H1 (cell line): ENCODE measurements at regions not wholly inside any gene's neighbourhood (a gene's known extent, or its start where the extent isn't known, plus 50 kb on each side); places are given as distances from the start of the nearest gene placed in this dataset.
A peak's percentile ranks its signal among the peaks of the same experiment; 100 is the strongest.

ENCODE experiments used
- CTCF ChIA-PET: fragments of 300-600 bp; sonication (Branson Sonifier 250); formaldehyde crosslinking; loops from one replicate; lab custom pipeline; 2021; ENCODE audit not compliant: partially characterized antibody; lab: Charles Lee
- POLR2A ChIA-PET: fragments of 300-600 bp; sonication (Branson Sonifier 250); formaldehyde crosslinking; loops from one replicate; lab custom pipeline; 2021; ENCODE audit warnings: inconsistent platforms; ENCODE audit not compliant: partially characterized antibody; lab: Charles Lee
- DNase-seq, 2 experiments: peaks; one replicate each; pipeline versions ENCODE4 v3.0.0 to v3.0.0-alpha.2; 2010 to 2022; ENCODE audit warnings: low spot score in 2 of 2, low read depth in 1 of 2, mixed read lengths in 1 of 2
- FAIRE-seq: peaks from 2 replicates; lab custom pipeline; 2011; peaks lifted over from hg19 to GRCh38; lab: Jason Lieb, UNC
- H2AFZ ChIP-seq: 2 replicates; pipeline ENCODE4 v1.8.1; 2012; ENCODE audit warnings: low read length, inconsistent platforms
- H2AK5ac ChIP-seq: 2 replicates; pipeline ENCODE4 v1.6.1; 2013; ENCODE audit warnings: low read depth, low read length
- H2BK120ac ChIP-seq: replicated peaks from 2 replicates; pipeline ENCODE3; 2013; ENCODE audit warnings: low read depth, low read length, inconsistent platforms
- H2BK12ac ChIP-seq: 2 replicates; pipeline ENCODE4 v1.6.1; 2013; ENCODE audit warnings: low read depth, low read length
- H2BK15ac ChIP-seq: 2 replicates; pipeline ENCODE4 v1.6.1; 2013; ENCODE audit warnings: low read length
- H2BK20ac ChIP-seq: 2 replicates; pipeline ENCODE4 v1.6.1; 2013; ENCODE audit warnings: low read length
- H2BK5ac ChIP-seq: 2 replicates; pipeline ENCODE4 v1.6.1; 2013; ENCODE audit warnings: low read depth, low read length
- H3K14ac ChIP-seq: 2 replicates; pipeline ENCODE4 v1.6.1; 2013; ENCODE audit warnings: inconsistent platforms; ENCODE audit not compliant: insufficient read length
- H3K18ac ChIP-seq: 2 replicates; pipeline ENCODE4 v1.6.1; 2013; ENCODE audit warnings: low read length; ENCODE audit errors: extremely low read depth
- H3K23ac ChIP-seq: 2 replicates; pipeline ENCODE4 v1.6.1; 2013; ENCODE audit warnings: inconsistent platforms; ENCODE audit not compliant: insufficient read length
- H3K23me2 ChIP-seq: 2 replicates; pipeline ENCODE4 v1.6.1; 2013; ENCODE audit warnings: low read depth, low read length
- H3K27ac ChIP-seq: 2 replicates; pipeline ENCODE4 v1.6.1; 2011; ENCODE audit warnings: low read depth, low read length, inconsistent platforms
- H3K27me3 ChIP-seq, 4 experiments: replicated peaks in 1 of 4; 1 replicate in 1 of 4; 2 replicates in 3 of 4; pipeline versions ENCODE4 v1.6.1 to v1.8.1; 2011 to 2013; ENCODE audit warnings: low read length in 3 of 4, mild to moderate bottlenecking in 3 of 4, inconsistent platforms in 2 of 4, mixed read lengths in 2 of 4, moderate library complexity in 1 of 4; ENCODE audit not compliant: control insufficient read depth in 3 of 4, insufficient read depth in 3 of 4; ENCODE audit errors: extremely low read depth in 1 of 4
- H3K36me3 ChIP-seq, 4 experiments: 2 replicates each; pipeline versions ENCODE4 v1.6.1 to v1.8.1; 2011 to 2013; ENCODE audit warnings: mild to moderate bottlenecking in 4 of 4, low read length in 3 of 4, moderate library complexity in 2 of 4, control low read depth in 1 of 4, inconsistent platforms in 1 of 4; ENCODE audit not compliant: insufficient read depth in 4 of 4, control insufficient read depth in 2 of 4
- H3K4ac ChIP-seq: replicated peaks from 2 replicates; pipeline ENCODE3; 2013; ENCODE audit warnings: low read length, low read depth, mixed read lengths, inconsistent platforms; ENCODE audit not compliant: insufficient read length
- H3K4me1 ChIP-seq, 4 experiments: replicated peaks in 1 of 4; 1 replicate in 1 of 4; 2 replicates in 3 of 4; pipeline versions ENCODE4 v1.6.1 to v1.8.1; 2011 to 2013; ENCODE audit warnings: low read length in 3 of 4, inconsistent platforms in 2 of 4, mixed read lengths in 1 of 4; ENCODE audit not compliant: insufficient read depth in 4 of 4, control insufficient read depth in 3 of 4
- H3K4me2 ChIP-seq, 2 experiments: 2 replicates each; pipeline versions ENCODE4 v1.6.1 to v1.8.1; 2011 to 2013; ENCODE audit warnings: low read depth in 2 of 2, low read length in 2 of 2, control low read depth in 1 of 2, inconsistent platforms in 1 of 2, mild to moderate bottlenecking in 1 of 2; ENCODE audit not compliant: insufficient read depth in 1 of 2
- H3K4me3 ChIP-seq, 4 experiments: fragments of 200-600, 300-600 bp in 1 of 4; sonication (generic), shearing (Covaris generic), sonication (Bioruptor Twin) in 1 of 4; 2 replicates each; pipeline versions ENCODE4 v1.5.1 to v1.8.1; 2011 to 2016; ENCODE audit warnings: low read length in 4 of 4, low read depth in 3 of 4, control low read depth in 2 of 4, inconsistent platforms in 2 of 4, mild to moderate bottlenecking in 2 of 4, mixed read lengths in 1 of 4, moderate library complexity in 1 of 4; ENCODE audit not compliant: insufficient read depth in 2 of 4; ENCODE audit errors: extremely low read depth in 1 of 4
- H3K56ac ChIP-seq: replicated peaks from 2 replicates; pipeline ENCODE3; 2013; ENCODE audit warnings: low read depth, mild to moderate bottlenecking, mixed read lengths, low read length, inconsistent platforms; ENCODE audit not compliant: insufficient read length
- H3K79me1 ChIP-seq: 2 replicates; pipeline ENCODE4 v1.6.1; 2013; ENCODE audit warnings: low read depth, low read length, control low read depth
- H3K79me2 ChIP-seq, 2 experiments: 2 replicates each; pipeline versions ENCODE4 v1.6.1 to v1.8.1; 2012 to 2013; ENCODE audit warnings: low read length in 2 of 2, mild to moderate bottlenecking in 2 of 2, inconsistent platforms in 1 of 2; ENCODE audit not compliant: insufficient read depth in 2 of 2, control insufficient read depth in 1 of 2
- H3K9ac ChIP-seq, 4 experiments: replicated peaks in 1 of 4; 1 replicate in 1 of 4; 2 replicates in 3 of 4; pipeline versions ENCODE4 v1.6.1 to v1.8.1; 2011 to 2013; ENCODE audit warnings: low read depth in 3 of 4, low read length in 3 of 4, control low read depth in 2 of 4, mild to moderate bottlenecking in 2 of 4, moderate library complexity in 2 of 4, inconsistent platforms in 1 of 4; ENCODE audit errors: extremely low read depth in 1 of 4
- H3K9me3 ChIP-seq, 2 experiments: 2 replicates each; pipeline versions ENCODE4 v1.6.1 to v1.8.1; 2012 to 2013; ENCODE audit warnings: mild to moderate bottlenecking in 2 of 2, moderate library complexity in 2 of 2, control low read depth in 1 of 2, inconsistent platforms in 1 of 2, low read depth in 1 of 2, low read length in 1 of 2, mixed read lengths in 1 of 2; ENCODE audit not compliant: insufficient read depth in 2 of 2
- H4K20me1 ChIP-seq, 2 experiments: replicated peaks in 1 of 2; 2 replicates each; pipeline versions ENCODE3 to v1.8.1; 2011 to 2013; ENCODE audit warnings: inconsistent platforms in 2 of 2, low read length in 2 of 2, mild to moderate bottlenecking in 1 of 2; ENCODE audit not compliant: insufficient read depth in 2 of 2, control insufficient read depth in 1 of 2
- H4K5ac ChIP-seq: 2 replicates; pipeline ENCODE4 v1.6.1; 2013; ENCODE audit warnings: low read length, low read depth, mixed read lengths, inconsistent platforms; ENCODE audit not compliant: insufficient read length
- H4K8ac ChIP-seq: 2 replicates; pipeline ENCODE4 v1.8.0; 2013; ENCODE audit warnings: mild to moderate bottlenecking, moderate library complexity, low read length, inconsistent platforms; ENCODE audit not compliant: insufficient read depth; ENCODE audit errors: extremely low read depth
- H4K91ac ChIP-seq: replicated peaks from 2 replicates; pipeline ENCODE3; 2013; ENCODE audit warnings: low read length, mixed read lengths, inconsistent platforms; ENCODE audit not compliant: insufficient read length
- BCL11A ChIP-seq, 2 experiments: IDR thresholded peaks; one replicate each; pipeline ENCODE4 v1.6.1; 2011; ENCODE audit warnings: low read depth in 2 of 2, low read length in 2 of 2, mild to moderate bottlenecking in 2 of 2
- BRCA1 ChIP-seq: IDR thresholded peaks from 2 replicates; pipeline ENCODE4 v1.6.1; 2012; ENCODE audit warnings: low read depth, low read length, improper control_type of control experiment
- CTCF ChIP-seq, 3 experiments: IDR thresholded peaks; 1 replicate in 2 of 3; 2 replicates in 1 of 3; pipeline versions ENCODE4 v1.5.1 to v1.6.1; 2011; ENCODE audit warnings: low read length in 3 of 3, mild to moderate bottlenecking in 3 of 3, inconsistent platforms in 2 of 3, low read depth in 1 of 3, moderate library complexity in 1 of 3; ENCODE audit not compliant: insufficient read depth in 1 of 3; ENCODE audit errors: control extremely low read depth in 1 of 3
- KDM4A ChIP-seq: IDR thresholded peaks from one replicate; pipeline ENCODE4 v1.7.1; 2012; ENCODE audit warnings: low read depth, mild to moderate bottlenecking, moderate library complexity, low read length, inconsistent platforms; ENCODE audit not compliant: severe bottlenecking
- RAD21 ChIP-seq, 2 experiments: IDR thresholded peaks in 1 of 2; conservative IDR thresholded peaks in 1 of 2; 2 replicates each; pipeline ENCODE4 v1.6.1; 2011; ENCODE audit warnings: low read depth in 2 of 2, low read length in 2 of 2, improper control_type of control experiment in 1 of 2, inconsistent platforms in 1 of 2, mild to moderate bottlenecking in 1 of 2, moderate library complexity in 1 of 2
- WGBS, 2 experiments: shearing (Covaris generic) in 1 of 2; methylation state at CpG; one replicate each; pipeline versions ENCODE4 v1.1.6 to v1.1.7; 2013 to 2015; ENCODE audit warnings: low lambda C conversion rate in 2 of 2, mixed read lengths in 2 of 2, inconsistent platforms in 1 of 2, low coverage in 1 of 2, missing lambda C conversion rate in 1 of 2; ENCODE audit not compliant: insufficient replicate concordance in 2 of 2, insufficient coverage in 1 of 2, insufficient read length in 1 of 2; ENCODE audit errors: extremely low coverage in 1 of 2, missing lambda C conversion rate in 1 of 2; 5-methylcytosine and 5-hydroxymethylcytosine counted together

- Histone ChIP-seq H2BK5ac (no peak overlapping the region), H2BK120ac (no peak overlapping the region), H3K4me1 (no peaks in the 10 kb centered on the region), H3K4me3 (no peak overlapping the region), H3K9ac (no peak overlapping the region), H3K79me2 (no peaks in the 10 kb centered on the region), H3K79me1 (no peaks in the 10 kb centered on the region), H4K20me1 (no peaks in the 10 kb centered on the region), H4K91ac (no peak overlapping the region), H3K56ac (no peak overlapping the region), H3K27me3 (no peaks in the 10 kb centered on the region), H4K5ac (no peak overlapping the region), H2BK20ac (no peak overlapping the region), H2AK5ac (no peak overlapping the region), H3K23me2 (no peaks in the 10 kb centered on the region), H3K4me2 (no peak overlapping the region), H2AFZ (no peak overlapping the region), H3K36me3 (no peaks in the 10 kb centered on the region), H4K8ac (no peak overlapping the region), H3K27ac (no peak overlapping the region), H2BK15ac (no peak overlapping the region), H3K23ac (no peak overlapping the region), H3K14ac (no peak overlapping the region), H3K4ac (no peak overlapping the region), H2BK12ac (no peak overlapping the region), H3K9me3 (no peaks in the 10 kb centered on the region), H3K18ac (no peak overlapping the region)
- DNase-seq (no peak), FAIRE-seq (no peak)
- CTCF ChIA-PET = interaction anchor here (0.6 to 1.5 kb wide), 13 partner anchors 10 to 804 kb away, joined by 3 to 5 read pairs (median 3); no protein-coding TSS in a partner anchor
- POLR2A ChIA-PET = no interaction called here
- WGBS, 2 experiments = 72% methylated on average over 7 of the region's 7 CpGs; no CpG with 5 or more reads in 1 of the 2 experiments
- TF ChIP-seq BRCA1 (no peak), CTCF (IDR thresholded peaks at IDR 0.05; ENCODE audit: control extremely low read depth in 1 of 3, insufficient read depth in 1 of 3, low read depth in 1 of 3, low read length in 3 of 3) (peak in 2 of 3 experiments; percentile 36 to 42; a peak in 3 of 4 replicates), BCL11A (IDR thresholded peaks at IDR 0.05; ENCODE audit: low read depth in 2 of 2, low read length in 2 of 2) (no peak), RAD21 (IDR thresholded peaks at IDR 0.05 in 1 of 2, conservative IDR thresholded peaks at IDR 0.05 in 1 of 2; ENCODE audit: low read depth in 2 of 2, low read length in 2 of 2) (peak; percentile 56 to 65), KDM4A (no peak)
These were observed 303.4 kb upstream of the NRXN1 start for GRCh38 chr2:51335087-51336058.
